NCI-H526 (cell line): ENCODE measurements at regions not wholly inside any gene's neighbourhood (a gene's known extent, or its start where the extent isn't known, plus 50 kb on each side); places are given as distances from the start of the nearest gene placed in this dataset.

Source experiments
- DNase-seq, 2 experiments: peaks; one replicate each; lab custom pipeline; 2025; lab: John Stamatoyannopoulos, UW

DNA sequence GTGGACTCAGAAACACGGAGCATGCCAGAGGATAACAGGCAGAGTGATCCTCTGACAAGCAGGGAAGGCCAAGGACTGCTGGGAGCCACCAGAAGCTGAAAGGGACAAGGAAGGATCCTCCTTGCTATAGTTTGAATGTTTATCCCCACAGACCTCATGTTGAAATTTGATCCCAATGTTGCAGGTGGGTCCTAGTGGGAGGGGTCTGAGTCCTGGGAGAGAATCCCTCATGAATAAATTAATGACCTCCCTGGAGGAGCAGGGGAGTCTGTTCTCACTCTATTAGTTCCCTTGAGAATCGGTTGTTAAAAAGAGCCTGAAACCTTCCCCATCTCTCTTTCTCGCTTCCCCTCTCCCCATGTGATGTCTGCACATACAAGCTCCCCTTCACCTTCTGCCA is 124.4 kb downstream of the FBXO15 start:
- DNase-seq: peak in 1 of 2 experiments; percentile 47

DNA sequence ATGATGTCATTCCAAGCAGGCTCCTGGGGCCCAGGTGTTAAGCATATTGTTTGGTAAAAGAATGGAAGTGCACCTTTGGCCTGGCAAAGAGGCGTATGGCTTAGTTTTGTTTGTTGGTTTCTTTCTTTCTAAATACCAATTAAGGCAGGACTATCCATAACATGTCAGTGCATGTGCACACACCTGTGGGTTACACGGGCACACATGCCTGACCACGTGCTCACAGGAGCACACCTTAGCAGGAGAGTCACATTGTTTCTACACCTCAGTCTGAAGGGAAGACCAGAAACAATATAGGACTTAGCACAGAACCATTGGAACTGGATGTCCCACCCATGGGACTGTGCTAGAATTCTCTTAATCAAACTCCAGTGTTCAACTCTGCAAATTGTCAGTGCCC is 127.8 kb downstream of the FBXO15 start:
- DNase-seq: no peak

DNA sequence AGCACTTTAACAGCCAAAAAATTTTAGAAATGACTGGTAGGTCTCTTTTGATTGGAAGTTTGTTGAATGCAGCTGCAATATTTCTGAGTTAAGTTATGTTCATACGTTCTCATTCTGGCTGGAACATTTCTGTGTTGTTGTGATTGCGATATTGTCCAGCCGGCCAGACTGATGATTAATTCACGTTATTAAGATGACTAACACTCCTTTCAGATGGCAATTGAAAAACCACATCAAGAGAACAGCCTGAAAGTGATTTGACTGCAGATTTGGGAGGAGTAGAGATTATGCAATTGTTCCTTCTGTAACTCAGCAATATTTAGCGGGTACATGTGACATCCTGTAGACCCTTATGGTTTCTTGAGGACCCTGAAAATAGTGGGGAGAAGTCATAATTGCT is 133.7 kb downstream of the FBXO15 start:
- no peak for DNase-seq

DNA sequence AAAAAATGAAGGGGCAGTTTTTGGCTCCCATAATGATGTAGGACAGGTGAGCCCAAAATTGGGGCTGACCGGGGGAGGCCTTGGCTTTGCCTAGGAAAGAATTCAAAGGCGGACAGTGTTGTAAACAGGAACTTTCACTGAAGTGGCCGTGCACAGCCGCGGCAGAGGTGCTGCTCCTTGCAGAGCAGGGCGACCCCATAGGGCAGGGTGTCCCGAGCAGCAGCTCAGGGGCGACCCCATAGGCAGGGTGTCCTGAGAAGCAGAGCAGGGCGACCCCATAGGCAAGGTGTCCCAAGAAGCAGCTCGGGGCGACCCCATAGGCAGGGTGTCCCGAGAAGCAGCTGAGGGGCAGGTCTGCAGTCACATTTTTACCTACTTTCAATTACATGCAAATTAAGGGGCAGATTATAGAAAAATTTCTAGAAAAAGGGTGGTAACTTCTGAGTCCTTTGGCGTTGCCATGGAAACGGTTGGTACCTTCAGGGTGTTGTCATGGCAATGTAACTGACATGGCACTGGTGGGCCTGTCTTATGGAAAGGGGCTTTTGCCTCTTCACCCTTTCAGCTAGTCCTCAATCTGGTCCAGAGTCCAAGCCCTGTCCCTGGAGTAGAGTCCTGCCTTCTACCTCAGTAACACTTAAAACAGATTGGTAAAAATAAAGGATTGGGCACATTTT is 134.5 kb downstream of the FBXO15 start:
- DNase-seq: no peak

DNA sequence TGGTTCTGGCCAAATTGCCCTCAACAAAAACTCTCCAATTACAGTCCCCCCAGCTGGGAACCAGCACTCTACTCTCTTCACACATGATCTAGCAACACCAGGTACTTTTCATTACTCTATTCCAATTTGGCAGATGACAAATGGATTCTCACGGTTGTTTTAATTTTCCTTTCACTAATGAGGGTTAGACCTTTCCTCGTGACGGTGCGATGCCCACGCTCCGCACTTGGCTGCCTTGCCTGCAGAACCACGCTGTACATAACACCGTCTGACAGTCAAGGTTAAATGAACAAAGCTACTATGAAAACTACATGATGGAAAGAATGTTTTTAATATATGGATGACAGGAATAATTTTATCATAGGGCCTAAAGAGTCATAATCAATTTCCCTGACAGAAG is 141.5 kb downstream of the FBXO15 start:
- no peak for DNase-seq

DNA sequence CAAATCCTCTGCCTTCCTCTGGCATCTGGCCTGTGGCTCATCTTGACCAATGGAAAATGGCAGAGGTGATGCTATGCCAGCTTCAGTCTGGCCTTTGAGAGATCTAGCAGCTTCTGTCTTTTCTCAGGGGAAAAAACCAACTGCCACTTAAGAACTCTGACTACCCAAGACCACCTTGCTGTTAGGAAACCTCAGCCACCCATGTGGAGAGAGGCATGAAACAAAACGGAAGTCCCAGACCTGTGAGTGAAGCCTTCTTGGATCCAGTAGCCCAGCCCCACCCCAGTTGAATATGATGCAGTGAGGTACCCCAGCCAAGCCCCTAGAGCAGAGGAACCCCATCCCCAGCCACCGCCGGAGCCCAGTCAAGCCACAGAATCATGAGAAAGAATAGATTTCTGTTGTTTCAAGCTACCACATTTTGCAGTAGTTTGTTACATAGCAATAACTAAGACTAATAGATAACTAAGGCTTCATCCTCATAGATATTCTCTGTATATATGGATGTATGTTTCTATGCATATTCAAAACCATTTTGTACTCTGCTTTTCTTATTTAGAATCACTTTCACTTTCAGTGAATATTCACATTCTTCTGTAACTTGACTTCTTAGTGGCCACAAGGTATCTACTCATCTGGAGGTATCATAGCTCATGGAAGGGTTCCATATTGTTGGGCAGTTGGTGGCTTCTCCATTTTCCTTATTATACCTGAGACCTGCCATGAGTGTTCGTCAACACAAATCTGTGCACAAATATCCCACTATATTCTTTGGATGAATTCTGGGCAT is 142.1 kb downstream of the FBXO15 start:
- no peak for DNase-seq

DNA sequence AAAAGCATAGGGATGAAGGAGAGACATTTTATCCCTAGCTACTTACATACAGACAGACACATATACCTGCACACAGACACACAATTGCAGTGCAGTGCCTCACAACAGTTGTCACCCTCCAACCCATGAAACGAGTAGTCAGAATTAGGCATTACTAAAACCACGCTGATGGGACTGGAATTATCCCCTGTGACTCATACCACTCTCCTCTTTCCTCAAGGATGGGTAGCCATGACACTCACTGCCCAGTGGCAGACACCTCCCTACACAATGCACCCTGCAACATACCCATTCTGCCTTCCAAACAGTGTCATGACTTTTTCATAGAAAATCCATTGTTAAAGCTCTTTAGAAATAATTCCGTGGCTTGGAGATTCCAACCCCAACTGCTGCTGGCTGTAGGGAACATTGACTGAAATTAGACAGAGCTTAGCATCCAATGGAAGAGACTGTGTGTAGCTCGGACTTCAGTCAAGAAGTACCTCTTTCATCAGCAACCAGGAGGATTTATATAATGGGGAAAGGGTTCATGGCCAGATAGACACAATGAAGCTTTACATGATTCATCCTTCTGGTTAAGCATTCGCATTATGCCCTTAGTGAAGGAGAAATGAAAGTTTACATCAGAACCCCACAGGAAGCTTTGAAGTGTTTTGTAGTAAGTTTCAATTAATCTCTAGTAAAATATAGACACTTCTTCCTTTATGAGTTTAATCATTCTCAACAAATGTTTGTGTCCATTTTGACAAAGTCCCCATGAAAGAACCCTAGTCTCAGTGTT is 155.2 kb downstream of the FBXO15 start:
- DNase-seq: no peak

DNA sequence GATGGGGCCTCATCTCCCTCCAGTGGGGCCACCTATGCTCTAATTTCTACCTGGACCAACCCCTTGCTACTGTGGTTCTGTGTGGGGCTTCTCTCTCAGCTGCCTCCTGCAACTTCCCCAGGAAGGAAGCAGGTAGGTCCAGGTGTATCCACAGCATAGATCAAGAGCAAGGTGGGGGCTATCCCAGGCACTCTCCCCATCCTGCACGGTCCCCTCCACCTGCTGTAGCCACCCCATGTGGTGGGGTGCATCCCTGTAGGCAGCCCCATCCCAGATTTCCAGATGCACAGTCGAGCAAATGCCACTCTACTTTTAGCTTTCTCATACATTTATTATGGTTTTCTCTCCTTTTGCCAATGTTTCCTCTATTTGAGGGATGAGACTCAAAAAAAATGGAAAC is 156.1 kb downstream of the FBXO15 start:
- no peak for DNase-seq

DNA sequence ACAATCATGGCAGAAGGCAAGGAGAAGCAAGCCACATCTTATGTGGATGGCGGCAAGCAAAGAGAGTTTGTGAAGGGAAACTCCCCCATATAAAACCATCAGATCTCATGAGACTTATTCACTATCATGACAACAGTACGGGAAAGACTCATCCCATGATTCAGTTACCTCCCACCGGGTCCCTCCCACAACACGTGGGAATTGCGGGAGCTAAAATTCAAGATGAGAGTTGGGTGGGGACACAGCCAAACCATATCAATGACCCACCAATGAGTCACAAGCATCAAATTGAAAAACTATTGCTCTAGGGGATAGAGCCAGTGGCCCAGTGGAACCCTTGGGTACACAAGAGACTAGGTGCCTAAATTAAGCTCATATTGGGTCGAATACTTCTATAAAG is 157.4 kb downstream of the FBXO15 start:
- DNase-seq: no peak

DNA sequence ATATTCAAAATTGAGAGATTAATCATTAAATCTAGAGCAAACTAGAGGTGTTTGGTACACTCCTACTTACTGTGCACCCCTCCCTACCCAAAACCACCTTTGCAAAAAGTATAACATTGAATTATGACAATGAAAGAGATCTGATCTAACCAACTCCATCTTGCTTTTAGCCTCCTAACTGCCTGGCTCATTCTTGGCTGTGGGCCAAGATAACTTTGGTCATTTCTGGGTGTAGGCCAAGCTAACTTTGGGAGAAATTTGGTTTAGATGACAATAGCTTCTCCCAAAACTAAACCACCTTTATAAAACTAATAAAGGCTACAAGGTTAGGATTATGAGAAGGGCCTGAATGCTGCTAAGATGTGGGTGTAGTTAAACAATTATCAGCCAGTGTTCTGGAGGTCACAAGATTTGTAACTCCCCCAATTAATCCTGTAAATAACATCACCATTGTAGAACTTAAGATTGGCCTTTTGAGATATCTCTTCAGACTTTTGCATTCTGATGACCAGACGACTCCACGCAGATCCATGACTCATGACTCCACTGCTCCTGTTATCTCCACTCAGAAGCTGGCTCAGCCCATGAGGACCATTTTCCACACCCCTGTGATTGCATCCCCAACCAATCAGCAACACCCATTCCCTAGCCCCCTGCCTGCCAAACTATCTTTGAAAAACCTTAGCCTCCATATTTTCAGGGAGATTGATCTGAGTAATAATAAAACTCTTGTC is 160.2 kb downstream of the FBXO15 start:
- DNase-seq: no peak

DNA sequence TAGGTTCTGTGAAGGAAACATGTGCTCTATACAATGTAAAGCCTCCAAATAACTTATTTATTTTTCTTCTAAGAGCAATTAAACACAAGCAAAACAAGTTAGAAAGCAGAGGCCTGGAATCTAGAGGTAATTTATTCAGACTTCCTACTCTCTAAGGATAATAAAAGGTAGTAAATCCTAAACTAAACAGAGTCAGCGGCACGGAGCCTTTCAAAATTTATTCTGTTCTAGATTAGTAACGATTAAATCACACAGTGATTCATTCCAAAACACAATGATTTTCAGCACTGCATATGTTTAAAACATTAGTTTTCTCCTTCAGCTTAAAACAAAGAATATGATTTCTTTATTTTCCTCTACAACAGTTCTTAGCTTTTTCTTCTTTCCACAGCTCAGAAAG is 160.9 kb downstream of the FBXO15 start:
- no peak for DNase-seq

DNA sequence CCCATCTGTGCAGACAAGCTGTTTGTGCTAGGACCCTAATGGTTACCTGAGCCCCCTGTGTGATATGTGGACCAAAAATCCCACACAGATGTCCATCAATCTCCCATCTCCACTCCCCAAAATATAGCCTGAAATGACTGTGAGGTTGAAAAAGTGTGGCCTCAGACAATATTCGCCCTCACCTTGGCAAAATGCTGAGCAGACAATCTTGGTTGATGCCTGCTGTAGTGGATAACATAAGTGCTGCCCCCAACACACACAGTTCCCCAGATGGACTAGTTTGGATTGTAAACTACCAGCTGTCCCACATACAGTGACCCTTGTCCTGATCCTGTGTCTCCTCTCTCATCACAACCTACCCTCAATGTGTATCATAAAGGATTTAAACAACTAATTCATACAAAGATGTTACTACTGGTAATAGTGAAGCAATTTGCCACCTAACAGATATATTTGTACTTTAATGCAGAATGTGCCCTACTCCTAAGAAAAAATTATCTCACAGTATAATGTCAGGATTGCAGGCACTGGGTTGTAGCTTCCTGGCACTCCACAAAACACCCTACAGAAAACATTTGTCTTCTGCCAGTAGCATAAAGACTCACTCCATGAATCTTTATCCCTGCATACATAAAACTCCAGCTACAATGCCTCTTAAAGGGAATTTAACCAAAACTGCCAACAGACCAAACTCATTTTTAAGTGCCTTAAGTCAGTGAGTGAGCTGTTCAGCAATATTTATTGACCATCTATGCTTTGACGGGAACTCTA is 161.6 kb downstream of the FBXO15 start:
- no peak for DNase-seq

DNA sequence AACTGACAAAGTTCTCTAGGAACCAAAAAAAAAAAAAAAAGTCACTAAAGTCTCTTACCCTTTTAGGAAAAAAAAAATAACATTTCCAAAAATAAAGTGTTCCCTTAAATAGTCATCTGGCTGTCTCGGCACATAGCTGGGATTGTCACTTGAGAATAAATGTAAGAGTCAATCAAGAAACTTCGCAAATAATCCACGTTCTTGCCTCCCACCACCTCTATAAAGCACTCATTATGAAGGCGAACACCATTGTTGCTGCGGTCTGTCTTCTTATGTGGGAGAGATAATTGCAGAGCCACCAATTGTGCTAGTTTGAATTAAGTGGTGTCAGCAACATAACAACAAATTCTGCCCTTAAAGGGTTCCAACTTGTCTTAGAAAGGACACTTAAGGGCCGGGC is 163.7 kb downstream of the FBXO15 start:
- no peak for DNase-seq

DNA sequence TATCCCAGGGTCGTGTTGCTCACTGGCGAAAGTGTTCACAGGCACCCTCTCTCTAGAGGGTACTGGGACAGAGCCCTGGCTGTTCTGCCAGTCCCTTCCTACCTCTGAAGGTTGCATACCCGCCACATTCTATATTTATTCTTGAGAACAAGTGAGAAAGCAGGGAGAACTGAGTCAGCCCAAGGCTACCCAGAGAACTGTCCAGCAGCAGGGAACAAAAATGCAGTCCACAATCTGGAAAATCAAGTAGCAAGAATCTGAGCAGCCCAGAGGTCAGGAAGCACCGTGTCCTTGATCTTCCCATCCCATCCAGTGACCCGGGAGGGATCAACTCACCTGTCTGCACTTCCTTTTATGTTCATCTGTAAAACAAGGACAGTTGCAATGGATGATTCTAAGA is 164.1 kb downstream of the FBXO15 start:
- DNase-seq: no peak

DNA sequence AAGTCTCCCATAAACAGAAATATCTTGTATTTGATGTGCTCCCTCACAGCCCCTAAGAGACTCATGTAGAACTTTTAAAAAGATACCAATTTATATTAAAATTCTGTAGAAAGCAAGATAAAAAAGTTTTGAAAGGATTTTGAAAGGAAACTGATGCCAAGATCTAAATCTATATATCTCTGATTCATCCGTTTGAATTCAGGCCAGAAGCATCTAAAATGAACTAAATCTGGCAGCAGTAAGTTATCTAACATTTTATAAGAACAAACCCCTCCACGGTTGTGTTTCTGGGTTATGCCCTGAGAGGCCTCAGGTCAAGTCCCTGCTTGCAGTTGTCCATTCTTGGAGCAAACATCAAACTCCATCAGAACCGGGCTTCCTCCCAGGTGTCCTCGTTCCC is 165.8 kb downstream of the FBXO15 start:
- DNase-seq: no peak

DNA sequence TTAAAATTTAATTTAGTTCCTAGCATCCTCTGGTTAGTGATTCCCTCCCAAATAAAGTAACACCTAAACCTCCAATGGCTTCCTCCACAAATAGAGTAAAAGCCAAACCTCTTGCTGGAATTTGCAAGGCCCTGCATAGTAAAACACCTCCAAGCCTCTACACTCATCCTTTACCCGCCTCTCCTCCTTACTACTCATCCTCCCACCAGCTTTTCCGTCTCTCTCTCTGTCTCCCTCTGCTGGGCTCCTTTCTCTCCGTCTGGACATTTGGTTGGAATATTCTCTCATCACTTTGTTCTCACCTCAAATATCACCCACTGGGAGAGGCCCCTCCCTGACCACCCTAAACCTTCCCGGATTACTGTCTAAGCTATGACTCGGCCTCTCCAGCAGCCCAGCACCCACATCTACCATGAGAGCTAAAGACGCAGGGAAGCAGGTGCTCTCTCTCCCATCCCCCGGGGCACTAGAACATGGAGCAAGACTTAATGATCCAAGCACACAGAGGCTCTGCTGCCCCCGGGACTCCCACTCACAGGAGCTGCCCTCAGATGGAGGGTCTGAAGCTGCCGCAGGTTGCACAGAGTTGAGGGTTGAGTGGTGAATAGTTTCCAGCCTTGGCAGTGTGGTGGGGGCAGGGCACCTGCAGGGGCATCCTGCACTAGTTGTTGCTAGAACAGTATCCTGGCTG is 167.2 kb downstream of the FBXO15 start:
- DNase-seq: peak in 1 of 2 experiments; percentile 38

DNA sequence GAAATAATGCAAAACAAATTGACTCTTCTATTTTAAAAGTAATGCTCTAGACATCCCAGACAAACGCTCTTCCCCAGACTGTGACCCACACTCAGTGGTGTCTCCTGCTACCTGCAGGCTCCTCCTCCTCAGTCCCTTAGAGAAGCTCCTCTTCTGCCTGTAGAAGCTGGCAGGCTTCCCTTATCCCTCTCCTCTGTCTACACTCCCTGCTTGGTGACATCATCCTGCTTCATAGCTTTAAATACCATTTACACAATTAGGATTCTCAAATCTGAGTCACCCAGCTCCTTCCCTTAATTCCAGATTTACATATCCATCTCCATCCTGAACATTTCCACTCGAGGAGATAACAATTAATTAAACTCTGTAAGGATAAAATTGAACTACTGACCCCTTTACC is 167.9 kb downstream of the FBXO15 start:
- DNase-seq: no peak

DNA sequence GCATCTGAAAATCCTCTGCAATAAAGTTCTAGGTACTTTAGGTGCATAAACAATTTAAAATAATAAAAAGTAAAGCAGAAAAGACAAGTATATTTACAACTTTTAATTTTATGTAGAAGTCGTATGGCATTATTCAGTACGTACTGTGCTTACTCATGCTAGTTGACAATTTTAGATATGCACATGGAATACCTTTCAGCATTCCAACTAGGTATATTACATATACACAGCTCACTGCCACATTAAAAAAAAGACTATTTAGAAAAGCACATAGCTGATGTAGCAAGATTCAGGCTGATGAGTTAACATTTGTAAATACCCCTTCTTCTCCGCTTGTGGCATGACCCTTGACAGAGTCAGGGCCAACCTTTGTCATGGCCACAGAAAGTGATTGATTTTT is 171.2 kb downstream of the FBXO15 start:
- no peak for DNase-seq

DNA sequence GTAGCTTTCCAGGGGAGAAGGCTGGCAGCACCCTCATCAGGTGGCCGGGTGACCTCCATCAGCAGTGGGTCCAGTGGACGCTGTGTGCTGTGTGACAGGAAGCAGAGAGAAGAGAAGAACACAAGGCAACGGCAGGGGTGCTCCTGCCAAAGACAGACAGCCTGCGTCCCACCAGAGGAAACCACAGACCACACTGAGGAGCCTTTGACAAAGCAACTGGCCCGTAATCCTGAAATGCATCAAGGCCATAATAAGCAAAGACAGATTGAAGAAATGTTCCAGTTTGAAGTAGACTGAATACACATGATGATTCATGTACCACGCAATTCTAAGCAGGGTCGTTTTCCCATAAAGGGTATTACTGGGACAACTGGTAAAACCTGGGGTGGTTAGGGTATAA is 172.4 kb downstream of the FBXO15 start:
- no peak for DNase-seq

DNA sequence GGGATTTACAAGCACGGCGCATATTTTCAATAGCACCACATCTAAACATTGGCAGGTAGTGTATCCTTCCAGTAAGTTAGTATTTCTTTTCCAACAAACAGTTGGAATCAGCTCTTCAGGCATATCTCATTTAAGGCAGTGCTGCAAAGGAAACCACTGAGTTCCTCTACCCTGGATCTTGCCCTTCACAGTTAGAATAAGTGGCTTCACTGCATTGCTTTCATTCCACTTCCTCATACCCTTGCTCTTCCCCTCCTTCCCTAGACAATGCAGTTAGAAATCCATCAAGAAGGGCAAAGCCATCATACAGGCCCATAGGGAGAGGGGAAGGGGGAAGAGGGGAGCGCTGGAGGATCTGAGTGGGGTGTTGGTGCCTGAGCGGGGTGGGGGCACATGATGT is 173.7 kb downstream of the FBXO15 start:
- no peak for DNase-seq

DNA sequence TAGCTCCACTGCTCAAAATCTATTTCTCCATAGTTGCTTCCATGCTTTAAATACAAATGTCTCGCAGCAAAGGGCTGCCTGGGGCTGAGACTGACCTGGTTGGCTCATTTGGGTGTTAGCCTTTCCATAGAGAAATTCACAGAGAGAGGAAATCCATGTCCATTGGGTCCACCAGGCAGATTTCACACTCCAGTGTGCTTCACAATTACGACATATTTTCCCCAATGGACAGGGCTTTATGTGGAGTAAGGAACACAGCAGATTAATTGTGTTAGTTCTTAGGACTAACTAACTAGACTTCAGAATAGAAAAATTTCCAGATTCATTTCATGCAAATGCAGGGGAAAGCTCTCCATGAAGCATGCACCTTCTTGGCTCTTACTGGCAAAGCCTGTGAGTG is 180.7 kb downstream of the FBXO15 start:
- no peak for DNase-seq
